GM10266 (cell line): ENCODE measurements at regions not wholly inside any gene's neighbourhood (a gene's known extent, or its start where the extent isn't known, plus 50 kb on each side); places are given as distances from the start of the nearest gene placed in this dataset.

Experiments
- DNase-seq: peaks from one replicate; pipeline ENCODE4 v3.0.0; 2012; ENCODE audit errors: extremely low spot score
- CTCF ChIP-seq: IDR thresholded peaks from 2 replicates; pipeline ENCODE4 v1.5.1; 2012; ENCODE audit warnings: mild to moderate bottlenecking, low read depth; ENCODE audit not compliant: control insufficient read depth, insufficient read depth; ENCODE audit errors: missing control alignments

DNA sequence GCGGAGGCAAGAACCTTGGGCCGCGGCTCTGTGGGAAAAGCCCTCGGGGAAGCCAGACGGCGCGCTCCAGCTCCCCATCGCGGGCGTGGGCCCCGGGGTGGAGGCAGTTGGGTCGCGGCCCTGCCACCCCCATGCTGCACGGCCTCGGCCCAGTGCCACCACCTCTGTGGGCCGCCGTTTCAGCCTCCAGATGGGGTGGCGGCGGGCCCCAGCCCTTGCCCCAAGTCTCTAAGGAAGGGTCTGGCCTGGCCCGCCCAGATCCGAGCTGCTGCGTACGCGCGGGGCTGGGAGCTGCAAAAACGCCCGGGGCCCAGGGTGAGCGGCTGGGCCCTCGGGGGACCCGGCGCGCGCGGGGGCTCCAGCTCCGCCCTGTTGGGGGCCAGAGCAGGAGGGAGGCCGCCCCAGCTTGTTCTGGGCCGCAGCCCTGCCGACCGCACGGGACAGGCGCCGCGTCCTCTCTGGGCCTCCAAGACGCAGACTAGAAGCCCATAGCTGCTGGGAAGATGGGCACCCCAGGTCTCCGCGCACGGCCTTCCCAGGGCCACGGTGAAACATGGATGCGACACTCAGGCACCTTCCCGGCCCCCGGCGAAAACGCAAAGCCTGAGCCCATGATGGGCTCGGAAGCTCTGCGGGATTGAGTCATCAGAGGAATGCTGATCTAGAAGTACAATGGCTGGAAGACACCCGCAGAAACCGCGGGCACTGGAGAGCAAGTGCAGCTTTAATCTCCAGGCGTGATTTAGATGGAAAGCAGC lies 110.1 kb downstream of the KCTD15 start:
- no peak for TF ChIP-seq CTCF
- no peak for DNase-seq

- DNase-seq: no peak
- no peak for TF ChIP-seq CTCF
Observed at GRCh38 chr19:33910922-33911321, 114.3 kb downstream of the KCTD15 start.

DNA sequence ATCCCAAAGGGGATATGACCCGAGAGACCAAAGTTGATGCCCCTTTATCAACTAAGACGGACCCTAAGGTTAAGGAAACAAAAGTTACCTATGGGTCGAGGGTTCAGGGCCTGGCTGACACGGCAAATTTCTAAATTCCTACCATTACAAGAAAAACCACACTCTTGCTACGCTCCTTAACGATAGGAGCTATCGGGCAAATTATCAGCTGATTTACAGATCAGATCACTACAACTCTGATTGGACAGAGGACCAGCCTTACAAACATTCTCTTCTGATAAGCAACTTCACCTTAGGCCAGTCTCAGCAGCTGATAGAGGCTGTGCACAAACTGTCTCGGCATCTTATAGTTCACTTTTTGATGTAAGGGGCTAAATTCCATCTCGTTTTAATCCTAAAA lies 117.9 kb downstream of the KCTD15 start:
- no peak for TF ChIP-seq CTCF
- no peak for DNase-seq

- DNase-seq: no peak
- no peak for TF ChIP-seq CTCF
Observed at GRCh38 chr19:33916792-33917191, 120.1 kb downstream of the KCTD15 start.

GRCh38 chr19:33919291-33919690 lies 122.6 kb downstream of the KCTD15 start:
- TF ChIP-seq CTCF: no peak

GRCh38 chr19:33921165-33921564 lies 124.5 kb downstream of the KCTD15 start:
- TF ChIP-seq CTCF: no peak

More at GRCh38 chr19:33919291-33919690, 122.6 kb downstream of the KCTD15 start:
- no peak for DNase-seq

DNA sequence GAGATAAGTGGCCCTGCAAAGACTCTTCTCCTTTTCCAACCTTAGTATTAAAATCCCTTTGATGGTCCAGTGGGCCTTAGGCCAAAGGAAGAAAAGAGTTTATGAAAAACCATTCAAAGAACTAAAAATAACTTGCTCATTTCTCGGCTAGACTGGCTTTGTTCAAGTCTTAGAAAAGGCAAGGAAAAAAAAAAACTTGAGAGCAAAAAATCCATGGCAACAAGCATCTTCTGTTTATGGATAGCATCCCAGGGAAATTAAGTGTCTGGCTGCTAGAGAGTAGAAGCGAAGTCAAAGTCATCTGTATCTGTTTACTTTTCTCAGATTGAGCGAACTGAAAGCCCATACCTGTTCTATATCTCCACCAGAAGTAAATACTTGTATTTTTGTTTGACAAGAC lies 129.6 kb downstream of the KCTD15 start:
- no peak for DNase-seq
- no peak for TF ChIP-seq CTCF

More at GRCh38 chr19:33921165-33921564, 124.5 kb downstream of the KCTD15 start:
- DNase-seq: no peak
